GM21737 (cell line): ENCODE measurements at regions not wholly inside any gene's neighbourhood (a gene's known extent, or its start where the extent isn't known, plus 50 kb on each side); places are given as distances from the start of the nearest gene placed in this dataset.

Experiments
- ATAC-seq: cut with Tn5 transposase; IDR thresholded peaks from one replicate; pipeline ENCODE4 v1.9.1; 2021; ENCODE audit warnings: mild to moderate bottlenecking, moderate library complexity; ENCODE audit not compliant: unreplicated experiment

DNA sequence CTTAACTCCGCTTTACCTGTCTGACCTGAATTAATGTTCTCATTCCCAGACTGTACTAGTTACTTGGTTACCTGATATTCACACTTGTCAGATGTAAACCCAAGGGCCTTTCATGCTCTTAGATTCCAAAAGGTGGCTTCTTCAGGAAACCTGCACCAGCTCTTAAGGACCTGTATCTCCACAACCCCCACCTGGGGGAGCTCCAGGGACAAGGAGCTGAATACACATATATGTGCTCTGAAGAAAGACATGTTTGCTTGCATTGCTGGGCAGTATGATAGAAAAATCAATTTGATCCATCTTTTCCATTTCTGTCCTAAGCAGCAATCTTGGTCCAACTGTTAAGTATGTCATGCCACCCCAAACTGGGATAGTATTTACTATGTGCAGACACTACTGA lies 64.8 kb upstream of the POU3F2 start:
- no peak for ATAC-seq

DNA sequence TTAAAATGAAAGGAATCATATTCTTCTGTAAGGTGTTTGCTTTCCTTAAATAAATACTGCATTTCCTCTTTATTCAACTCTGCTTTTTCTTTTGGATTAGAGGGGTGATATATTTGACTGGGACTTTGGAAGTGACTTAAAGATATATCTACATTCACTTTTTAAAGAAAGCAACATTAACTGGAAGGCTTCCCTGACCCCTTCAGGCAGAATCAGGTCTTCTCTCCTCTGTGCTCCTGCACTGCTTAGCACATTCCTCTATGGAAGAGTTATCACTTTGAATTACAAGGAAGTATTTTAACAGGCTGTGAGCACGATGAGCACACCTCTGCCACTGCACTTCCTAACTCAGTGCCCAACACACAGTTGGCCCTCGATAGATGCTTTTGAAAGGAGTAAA lies 59.2 kb upstream of the POU3F2 start:
- no peak for ATAC-seq

DNA sequence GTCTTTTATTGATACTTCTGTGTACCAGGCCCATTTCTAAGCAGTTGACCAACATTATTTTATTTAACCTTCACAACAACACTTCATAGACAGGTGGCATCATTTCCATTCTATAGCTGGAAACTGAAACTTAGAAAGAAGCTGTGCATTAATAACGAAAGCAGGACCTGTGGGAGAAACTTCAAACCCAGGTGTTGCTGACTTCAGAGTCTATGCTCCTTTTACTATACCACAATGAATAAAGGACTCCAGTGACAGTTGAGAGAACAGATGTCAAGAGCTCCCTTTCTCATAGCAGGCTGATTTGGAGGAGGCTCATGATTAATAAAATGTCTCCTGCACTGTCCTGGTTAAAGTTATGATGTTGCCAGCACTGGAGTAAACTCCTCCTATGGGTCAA lies 56.6 kb upstream of the POU3F2 start:
- ATAC-seq, result peak; percentile 100

DNA sequence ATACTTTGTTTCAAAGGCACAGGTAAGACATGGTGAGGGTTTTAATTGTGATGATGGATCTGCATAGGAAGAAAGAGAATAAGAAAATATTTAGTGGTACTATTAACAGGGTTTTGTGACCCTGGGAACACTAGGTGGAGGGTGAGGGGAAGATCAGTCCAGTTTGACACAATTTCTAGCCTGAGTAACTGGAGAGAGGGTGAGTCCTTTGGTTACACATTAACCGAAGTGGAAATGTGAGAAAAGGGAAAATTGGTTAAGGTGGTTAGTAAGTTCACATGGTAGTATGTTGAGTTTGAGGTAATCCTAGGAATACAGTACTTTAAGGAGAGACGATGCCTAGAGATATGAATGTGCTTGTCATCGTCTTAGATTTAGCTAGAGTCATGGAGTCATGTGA lies 54.8 kb upstream of the POU3F2 start:
- no peak for ATAC-seq

DNA sequence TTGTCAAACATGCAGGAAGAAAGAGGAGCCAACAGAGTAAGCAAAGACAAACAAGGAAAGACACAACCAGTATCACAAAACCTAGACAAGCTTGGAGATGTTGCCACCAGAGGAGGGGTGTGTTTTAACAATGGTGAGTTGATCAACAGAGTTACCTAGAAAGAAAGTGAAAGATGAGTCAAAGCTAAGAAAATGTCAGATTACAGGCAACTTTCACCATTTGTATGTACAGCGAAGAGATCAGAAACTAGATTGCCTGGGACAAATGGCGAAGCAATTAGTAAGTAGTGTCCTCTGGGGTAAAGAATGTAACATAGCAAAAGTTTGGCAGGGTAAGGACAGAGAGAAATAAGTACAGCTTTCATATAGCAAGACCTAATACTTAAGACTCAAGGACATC lies 51.6 kb upstream of the POU3F2 start:
- no peak for ATAC-seq

DNA sequence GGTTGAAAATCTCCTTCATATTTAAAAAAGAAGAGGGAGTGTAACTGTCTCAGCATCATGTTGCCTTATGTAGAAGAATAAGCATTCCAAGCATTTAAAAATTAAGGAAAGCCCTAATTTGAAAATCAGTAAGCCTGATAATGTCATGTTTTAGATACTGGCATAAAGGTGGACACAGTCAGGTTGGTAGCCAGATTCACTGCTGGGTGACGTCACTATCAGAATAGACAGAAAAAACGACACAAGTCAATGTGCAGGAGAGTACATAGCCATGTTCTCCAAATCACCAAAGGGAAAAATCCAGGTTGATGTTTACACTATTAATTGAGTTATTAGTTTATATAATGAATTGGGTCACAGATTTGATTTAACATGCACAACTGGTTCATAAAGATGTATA lies 50.8 kb upstream of the POU3F2 start:
- no peak for ATAC-seq
